Mesendoderm (in vitro differentiated cells): ENCODE measurements at regions not wholly inside any gene's neighbourhood (a gene's known extent, or its start where the extent isn't known, plus 50 kb on each side); places are given as distances from the start of the nearest gene placed in this dataset.

Experiments used
- DNase-seq: peaks from one replicate; pipeline ENCODE4 v3.0.0; 2013
- H2AK5ac ChIP-seq: 2 replicates; pipeline ENCODE4 v1.6.1; 2013; ENCODE audit warnings: low read length, inconsistent platforms
- H2BK120ac ChIP-seq: 2 replicates; pipeline ENCODE4 v1.6.1; 2013; ENCODE audit warnings: low read depth, mild to moderate bottlenecking, low read length, moderate library complexity, mixed read lengths
- H2BK15ac ChIP-seq: replicated peaks from 2 replicates; pipeline ENCODE4 v1.6.1; 2013; ENCODE audit warnings: low read depth, mild to moderate bottlenecking, moderate library complexity
- H2BK5ac ChIP-seq: 2 replicates; pipeline ENCODE4 v1.6.1; 2013; ENCODE audit warnings: low read length, inconsistent platforms
- H3K18ac ChIP-seq: 2 replicates; pipeline ENCODE4 v1.6.1; 2013; ENCODE audit warnings: mild to moderate bottlenecking, low read length, mixed read lengths
- H3K23ac ChIP-seq: one replicate; pipeline ENCODE4 v1.6.1; 2013; ENCODE audit warnings: low read length
- H3K27ac ChIP-seq: 2 replicates; pipeline ENCODE4 v1.5.1; 2013; ENCODE audit warnings: low read depth, mild to moderate bottlenecking, inconsistent platforms, low read length, moderate library complexity
- H3K27me3 ChIP-seq: 2 replicates; pipeline ENCODE4 v1.6.1; 2013; ENCODE audit warnings: low read length, control low read depth, mild to moderate bottlenecking, inconsistent platforms; ENCODE audit not compliant: insufficient read depth, poor library complexity
- H3K36me3 ChIP-seq: 2 replicates; pipeline ENCODE4 v1.6.1; 2013; ENCODE audit warnings: low read length, inconsistent platforms; ENCODE audit not compliant: control insufficient read depth, insufficient read depth
- H3K4ac ChIP-seq: one replicate; pipeline ENCODE4 v1.6.1; 2013; ENCODE audit warnings: low read depth, mild to moderate bottlenecking, low read length, moderate library complexity
- H3K4me1 ChIP-seq: 2 replicates; pipeline ENCODE4 v1.6.1; 2013; ENCODE audit warnings: low read depth, low read length, inconsistent platforms; ENCODE audit not compliant: control insufficient read depth
- H3K4me2 ChIP-seq: 2 replicates; pipeline ENCODE4 v1.6.1; 2013; ENCODE audit warnings: low read length
- H3K4me3 ChIP-seq: 2 replicates; pipeline ENCODE4 v1.5.1; 2013; ENCODE audit warnings: mild to moderate bottlenecking, low read length
- H3K56ac ChIP-seq: one replicate; pipeline ENCODE4 v1.6.1; 2013; ENCODE audit warnings: low read length
- H3K79me1 ChIP-seq: 2 replicates; pipeline ENCODE4 v1.6.1; 2013; ENCODE audit warnings: low read length, inconsistent platforms
- H3K79me2 ChIP-seq: 2 replicates; pipeline ENCODE4 v1.6.1; 2013; ENCODE audit warnings: mild to moderate bottlenecking, low read length; ENCODE audit not compliant: control insufficient read depth, insufficient read depth
- H3K9ac ChIP-seq: 2 replicates; pipeline ENCODE4 v1.6.1; 2013; ENCODE audit warnings: low read length, inconsistent platforms
- H4K5ac ChIP-seq: one replicate; pipeline ENCODE4 v1.6.1; 2013; ENCODE audit warnings: low read length
- H4K8ac ChIP-seq: one replicate; pipeline ENCODE4 v1.6.1; 2013; ENCODE audit warnings: low read depth, mild to moderate bottlenecking, control low read depth, low read length, moderate library complexity
- WGBS: extraction: QIAGEN DNeasy Blood & Tissue Kit; methylation state at CpG from one replicate; pipeline ENCODE4 v1.1.7; 2013; ENCODE audit warnings: low lambda C conversion rate, missing lambda C conversion rate; ENCODE audit not compliant: insufficient coverage; ENCODE audit errors: extremely low coverage; 5-methylcytosine and 5-hydroxymethylcytosine counted together

- Histone ChIP-seq H3K4me1 (no peaks in the 10 kb centered on the region), H2BK5ac (no peak overlapping the region), H3K56ac (no peak overlapping the region), H3K79me2 (no peaks in the 10 kb centered on the region), H2AK5ac (no peak overlapping the region), H4K5ac (no peak overlapping the region), H3K18ac (no peak overlapping the region), H4K8ac (no peak overlapping the region), H3K27me3 (no peaks in the 10 kb centered on the region), H3K9ac (no peak overlapping the region), H2BK15ac (no peak overlapping the region), H3K36me3 (no peaks in the 10 kb centered on the region), H3K4me2 (no peak overlapping the region), H3K23ac (no peak overlapping the region), H3K4me3 (no peak overlapping the region), H3K27ac (no peak overlapping the region), H2BK120ac (no peak overlapping the region), H3K79me1 (no peaks in the 10 kb centered on the region), H3K4ac (no peak overlapping the region)
- DNase-seq: no peak
- WGBS: 100% methylated on average over 3 of the region's 8 CpGs
Measured at GRCh38 chr9:107404736-107405135, 84.8 kb downstream of the KLF4 start.

DNA sequence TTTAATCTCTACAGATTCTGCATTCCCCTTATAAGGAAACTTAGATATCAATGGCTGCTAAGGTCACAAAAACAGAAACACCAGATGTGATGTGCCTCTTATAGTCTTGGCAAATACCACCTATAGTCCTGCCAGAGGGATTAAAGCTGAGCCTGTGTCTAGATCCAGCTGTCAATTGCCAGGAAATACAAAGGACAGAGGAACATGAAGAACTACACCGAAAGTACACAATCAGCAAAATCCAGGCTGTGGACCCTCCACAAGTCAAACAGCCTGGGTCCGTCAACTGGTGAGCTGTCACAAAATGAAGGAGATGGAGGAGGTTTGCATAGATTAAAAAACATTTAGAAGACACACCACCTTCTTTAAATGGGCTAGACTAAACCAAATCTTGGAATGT lies 85.4 kb downstream of the KLF4 start:
- no peaks in the 10 kb centered on the region for H3K27me3 ChIP-seq
- no peak overlapping the region for H2BK15ac ChIP-seq
- no peak overlapping the region for H4K5ac ChIP-seq
- H3K23ac ChIP-seq: no peak overlapping the region
- no peak overlapping the region for H3K18ac ChIP-seq
- no peak overlapping the region for H2BK120ac ChIP-seq
- H3K9ac ChIP-seq: no peak overlapping the region
- H3K27ac ChIP-seq: no peak overlapping the region
- no peak overlapping the region for H3K4me3 ChIP-seq
- H2AK5ac ChIP-seq: no peak overlapping the region
- no peaks in the 10 kb centered on the region for H3K36me3 ChIP-seq
- no peaks in the 10 kb centered on the region for H3K4me1 ChIP-seq
- no peak overlapping the region for H3K56ac ChIP-seq
- no peak overlapping the region for H3K4me2 ChIP-seq
- no peak overlapping the region for H2BK5ac ChIP-seq
- no peak overlapping the region for H3K4ac ChIP-seq
- WGBS: no CpG with 5 or more reads among the region's 2 CpGs
- no peak for DNase-seq
- H3K79me1 ChIP-seq: no peaks in the 10 kb centered on the region
- no peaks in the 10 kb centered on the region for H3K79me2 ChIP-seq
- H4K8ac ChIP-seq: no peak overlapping the region

DNA sequence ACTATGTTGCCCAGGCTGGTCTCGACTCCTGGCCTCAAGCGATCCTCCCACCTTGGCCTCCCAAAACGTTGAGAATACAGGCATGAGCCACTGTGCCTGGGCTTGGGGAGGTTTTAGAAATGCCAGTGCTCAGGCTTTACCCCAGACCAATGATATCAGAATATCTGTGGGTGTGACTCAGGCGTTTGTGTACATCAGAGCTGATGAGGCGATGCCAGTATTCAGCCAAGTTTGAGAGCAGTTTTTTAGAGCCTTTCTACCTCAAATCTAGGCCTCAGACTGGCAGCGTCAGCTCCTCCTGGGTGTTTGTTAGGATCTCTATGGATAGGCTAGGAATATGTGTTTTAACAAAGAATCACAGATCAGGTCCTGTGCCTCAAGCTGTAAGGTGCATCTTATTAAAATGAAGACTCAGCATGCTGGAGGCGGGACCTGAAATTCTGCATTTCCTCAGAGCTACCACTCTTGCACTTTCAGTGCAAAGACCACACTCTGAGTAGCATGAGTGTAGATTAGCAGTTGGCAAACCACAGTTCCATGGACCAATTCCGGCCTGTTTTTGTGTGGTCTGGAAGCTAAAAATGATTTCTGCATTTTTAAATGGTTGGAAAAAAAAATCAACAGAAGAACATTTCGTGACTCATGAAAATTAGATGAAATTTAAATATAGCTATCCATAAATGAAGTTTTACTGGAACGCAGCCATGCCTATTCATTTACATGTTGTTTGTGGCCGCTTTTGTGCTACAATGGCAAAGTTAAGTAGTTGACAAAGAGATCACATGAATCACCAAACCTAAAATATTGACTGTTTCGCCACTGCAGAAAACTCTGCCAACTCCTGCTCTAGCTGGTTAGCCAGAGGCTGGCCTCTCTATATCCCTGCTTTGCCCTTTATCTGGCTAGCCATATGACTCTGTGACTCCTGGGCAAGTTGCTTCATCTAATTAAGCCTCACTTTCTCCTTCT lies 92.2 kb downstream of the KLF4 start:
- Histone ChIP-seq H2BK5ac (no peak overlapping the region), H3K27me3 (no peaks in the 10 kb centered on the region), H2BK120ac (no peak overlapping the region), H3K9ac (no peak overlapping the region), H3K27ac (no peak overlapping the region), H3K23ac (no peak overlapping the region), H3K4me2 (no peak overlapping the region), H2AK5ac (no peak overlapping the region), H4K8ac (no peak overlapping the region), H4K5ac (no peak overlapping the region), H3K36me3 (no peaks in the 10 kb centered on the region), H3K18ac (no peak overlapping the region), H3K4ac (no peak overlapping the region), H3K56ac (no peak overlapping the region), H2BK15ac (no peak overlapping the region), H3K79me2 (no peaks in the 10 kb centered on the region), H3K4me3 (no peak overlapping the region), H3K4me1 (no peaks in the 10 kb centered on the region), H3K79me1 (no peaks in the 10 kb centered on the region)
- no CpG with 5 or more reads among the region's 12 CpGs for WGBS
- no peak for DNase-seq

DNA sequence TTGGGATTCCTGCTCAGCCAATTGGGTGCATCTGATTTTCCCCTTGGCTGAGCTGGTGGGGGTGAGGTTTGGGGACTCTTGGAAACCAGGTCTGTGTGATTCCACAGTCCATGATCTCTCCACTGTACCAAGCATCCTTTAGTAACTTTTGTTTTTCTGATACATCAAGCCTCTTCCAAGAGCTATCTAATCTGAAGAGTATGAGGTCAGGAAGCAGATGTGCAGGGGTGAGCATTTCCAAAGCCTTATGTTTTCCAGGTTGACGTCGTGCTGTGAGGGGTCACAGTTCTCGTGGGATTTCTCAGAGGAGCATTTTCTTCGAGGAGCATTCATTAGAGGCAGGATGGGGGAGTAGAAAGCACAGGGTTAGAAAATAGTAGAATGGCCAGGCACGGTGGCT lies 95.3 kb downstream of the KLF4 start:
- Histone ChIP-seq H3K4me2 (no peak overlapping the region), H4K5ac (no peak overlapping the region), H3K4me3 (no peak overlapping the region), H3K27ac (no peak overlapping the region), H3K27me3 (no peaks in the 10 kb centered on the region), H2BK5ac (no peak overlapping the region), H3K79me2 (no peaks in the 10 kb centered on the region), H3K18ac (no peak overlapping the region), H3K56ac (no peak overlapping the region), H3K4ac (no peak overlapping the region), H3K9ac (no peak overlapping the region), H2BK15ac (no peak overlapping the region), H3K36me3 (no peaks in the 10 kb centered on the region), H2AK5ac (no peak overlapping the region), H2BK120ac (no peak overlapping the region), H4K8ac (no peak overlapping the region), H3K23ac (no peak overlapping the region), H3K4me1 (no peaks in the 10 kb centered on the region), H3K79me1 (no peaks in the 10 kb centered on the region)
- DNase-seq: no peak
- no CpG with 5 or more reads among the region's 5 CpGs for WGBS

GRCh38 chr9:107390778-107391177 lies 98.8 kb downstream of the KLF4 start:
- no peak overlapping the region for H2BK15ac ChIP-seq
- H4K8ac ChIP-seq: no peak overlapping the region

More at GRCh38 chr9:107390778-107391177, 98.8 kb downstream of the KLF4 start:
- no peak overlapping the region for H2BK120ac ChIP-seq
- H4K5ac ChIP-seq: no peak overlapping the region
- H3K4me3 ChIP-seq: no peak overlapping the region
- no peak overlapping the region for H3K4me2 ChIP-seq
- no peak overlapping the region for H3K4ac ChIP-seq
- H3K27me3 ChIP-seq: no peaks in the 10 kb centered on the region
- no peaks in the 10 kb centered on the region for H3K36me3 ChIP-seq
- WGBS: no CpG with 5 or more reads among the region's 4 CpGs
- no peaks in the 10 kb centered on the region for H3K79me2 ChIP-seq
- no peak for DNase-seq
- no peak overlapping the region for H3K18ac ChIP-seq
- no peak overlapping the region for H3K23ac ChIP-seq
- H3K56ac ChIP-seq: no peak overlapping the region
- no peak overlapping the region for H2BK5ac ChIP-seq
- H3K4me1 ChIP-seq: no peaks in the 10 kb centered on the region
- no peaks in the 10 kb centered on the region for H3K79me1 ChIP-seq
- no peak overlapping the region for H3K27ac ChIP-seq
- H3K9ac ChIP-seq: no peak overlapping the region
- no peak overlapping the region for H2AK5ac ChIP-seq
